Ishikawa (cell line): ENCODE measurements at regions not wholly inside any gene's neighbourhood (a gene's known extent, or its start where the extent isn't known, plus 50 kb on each side); places are given as distances from the start of the nearest gene placed in this dataset.

Experiments
- CEBPB ChIP-seq: IDR thresholded peaks from 2 replicates; pipeline ENCODE4 v1.6.1; 2012
- EP300 ChIP-seq: IDR thresholded peaks from 2 replicates; pipeline ENCODE4 v1.6.1; 2012; ENCODE audit warnings: borderline replicate concordance
- FOXM1 ChIP-seq: IDR thresholded peaks from 2 replicates; pipeline ENCODE4 v1.6.1; 2012; ENCODE audit warnings: low read depth, borderline replicate concordance
- MAX ChIP-seq: IDR thresholded peaks from 2 replicates; pipeline ENCODE4 v1.6.1; 2012
- RAD21 ChIP-seq: IDR thresholded peaks from 2 replicates; pipeline ENCODE4 v1.6.1; 2012; ENCODE audit warnings: low read depth
- TAF1 ChIP-seq: IDR thresholded peaks from 2 replicates; pipeline ENCODE4 v1.6.1; 2012; ENCODE audit warnings: low read depth, mild to moderate bottlenecking
- TCF12 ChIP-seq: IDR thresholded peaks from 2 replicates; pipeline ENCODE4 v1.6.1; 2012; ENCODE audit warnings: low read depth
- YY1 ChIP-seq: IDR thresholded peaks from 2 replicates; pipeline ENCODE4 v1.6.1; 2012; ENCODE audit warnings: low read depth
- ZBTB7A ChIP-seq: IDR thresholded peaks from 2 replicates; pipeline ENCODE4 v1.6.1; 2012; ENCODE audit warnings: low read depth
- TF ChIP-seq, protein P1 (sequence below): IDR thresholded peaks from 2 replicates; pipeline ENCODE4 v1.6.1; 2012; ENCODE audit warnings: low read depth, mild to moderate bottlenecking
- TF ChIP-seq, protein P2 (sequence below): IDR thresholded peaks from 2 replicates; pipeline ENCODE4 v1.6.1; 2012

DNA sequence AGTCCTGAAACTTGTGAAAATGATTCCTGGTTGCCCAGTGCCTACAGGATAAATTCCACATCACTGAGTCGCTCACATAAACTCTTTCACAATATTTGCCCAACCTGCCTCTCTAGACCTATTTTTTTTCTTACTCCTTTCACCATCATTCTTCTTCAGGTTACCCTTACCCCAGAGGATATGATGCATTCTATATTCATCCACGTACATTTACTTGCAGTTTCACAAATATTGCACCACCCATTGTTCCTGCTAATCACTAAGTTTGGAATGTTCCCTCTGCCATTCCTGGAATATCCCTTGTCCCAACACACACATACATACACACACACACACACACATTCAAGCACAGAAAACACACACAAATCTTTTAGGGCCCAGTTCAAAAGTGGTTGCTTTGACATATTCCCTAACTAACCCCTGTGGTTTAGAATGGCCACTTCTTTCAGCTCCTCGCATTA, 379.5 kb downstream of the ETS1 start:
- no peak for TF ChIP-seq MAX
- TF ChIP-seq, protein P1, sequence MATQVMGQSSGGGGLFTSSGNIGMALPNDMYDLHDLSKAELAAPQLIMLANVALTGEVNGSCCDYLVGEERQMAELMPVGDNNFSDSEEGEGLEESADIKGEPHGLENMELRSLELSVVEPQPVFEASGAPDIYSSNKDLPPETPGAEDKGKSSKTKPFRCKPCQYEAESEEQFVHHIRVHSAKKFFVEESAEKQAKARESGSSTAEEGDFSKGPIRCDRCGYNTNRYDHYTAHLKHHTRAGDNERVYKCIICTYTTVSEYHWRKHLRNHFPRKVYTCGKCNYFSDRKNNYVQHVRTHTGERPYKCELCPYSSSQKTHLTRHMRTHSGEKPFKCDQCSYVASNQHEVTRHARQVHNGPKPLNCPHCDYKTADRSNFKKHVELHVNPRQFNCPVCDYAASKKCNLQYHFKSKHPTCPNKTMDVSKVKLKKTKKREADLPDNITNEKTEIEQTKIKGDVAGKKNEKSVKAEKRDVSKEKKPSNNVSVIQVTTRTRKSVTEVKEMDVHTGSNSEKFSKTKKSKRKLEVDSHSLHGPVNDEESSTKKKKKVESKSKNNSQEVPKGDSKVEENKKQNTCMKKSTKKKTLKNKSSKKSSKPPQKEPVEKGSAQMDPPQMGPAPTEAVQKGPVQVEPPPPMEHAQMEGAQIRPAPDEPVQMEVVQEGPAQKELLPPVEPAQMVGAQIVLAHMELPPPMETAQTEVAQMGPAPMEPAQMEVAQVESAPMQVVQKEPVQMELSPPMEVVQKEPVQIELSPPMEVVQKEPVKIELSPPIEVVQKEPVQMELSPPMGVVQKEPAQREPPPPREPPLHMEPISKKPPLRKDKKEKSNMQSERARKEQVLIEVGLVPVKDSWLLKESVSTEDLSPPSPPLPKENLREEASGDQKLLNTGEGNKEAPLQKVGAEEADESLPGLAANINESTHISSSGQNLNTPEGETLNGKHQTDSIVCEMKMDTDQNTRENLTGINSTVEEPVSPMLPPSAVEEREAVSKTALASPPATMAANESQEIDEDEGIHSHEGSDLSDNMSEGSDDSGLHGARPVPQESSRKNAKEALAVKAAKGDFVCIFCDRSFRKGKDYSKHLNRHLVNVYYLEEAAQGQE: no peak
- no peak for TF ChIP-seq YY1
- peak; percentile 94 for TF ChIP-seq CEBPB
- no peak for TF ChIP-seq TAF1
- no peak for TF ChIP-seq TCF12
- no peak for TF ChIP-seq ZBTB7A
- no peak for TF ChIP-seq FOXM1
- peak; percentile 55 for TF ChIP-seq EP300
- TF ChIP-seq, protein P2, sequence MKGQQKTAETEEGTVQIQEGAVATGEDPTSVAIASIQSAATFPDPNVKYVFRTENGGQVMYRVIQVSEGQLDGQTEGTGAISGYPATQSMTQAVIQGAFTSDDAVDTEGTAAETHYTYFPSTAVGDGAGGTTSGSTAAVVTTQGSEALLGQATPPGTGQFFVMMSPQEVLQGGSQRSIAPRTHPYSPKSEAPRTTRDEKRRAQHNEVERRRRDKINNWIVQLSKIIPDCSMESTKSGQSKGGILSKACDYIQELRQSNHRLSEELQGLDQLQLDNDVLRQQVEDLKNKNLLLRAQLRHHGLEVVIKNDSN: no peak
- TF ChIP-seq RAD21: peak; percentile 3; the same call in 1 of the 2 replicates
